Mesenchymal stem cell (in vitro differentiated cells and primary cell): ENCODE measurements at regions not wholly inside any gene's neighbourhood (a gene's known extent, or its start where the extent isn't known, plus 50 kb on each side); places are given as distances from the start of the nearest gene placed in this dataset.
A peak's percentile ranks its signal among the peaks of the same experiment; 100 is the strongest.

ENCODE experiments used
- DNase-seq: peaks from one replicate; pipeline ENCODE4 v3.0.0-alpha.2; 2013
- H2AFZ ChIP-seq: one replicate; pipeline ENCODE4 v1.6.1; 2013; ENCODE audit warnings: low read depth, mild to moderate bottlenecking, control low read depth, inconsistent platforms, low read length, moderate library complexity
- H2AK5ac ChIP-seq: 2 replicates; pipeline ENCODE4 v1.6.1; 2013; ENCODE audit warnings: low read length, moderate library complexity, mild to moderate bottlenecking, inconsistent platforms; ENCODE audit not compliant: severe bottlenecking
- H2BK120ac ChIP-seq: one replicate; pipeline ENCODE4 v1.6.1; 2013; ENCODE audit warnings: low read depth, mild to moderate bottlenecking, inconsistent platforms, low read length, moderate library complexity
- H2BK12ac ChIP-seq, 2 experiments: one replicate each; pipeline ENCODE4 v1.6.1; 2013; ENCODE audit warnings: inconsistent platforms in 2 of 2, low read length in 2 of 2, mild to moderate bottlenecking in 2 of 2, moderate library complexity in 2 of 2, control low read depth in 1 of 2
- H2BK15ac ChIP-seq: one replicate; pipeline ENCODE4 v1.6.1; 2013; ENCODE audit warnings: mild to moderate bottlenecking, low read depth, inconsistent platforms; ENCODE audit not compliant: poor library complexity, severe bottlenecking
- H2BK5ac ChIP-seq: 2 replicates; pipeline ENCODE4 v1.6.1; 2013; ENCODE audit warnings: low read depth, mild to moderate bottlenecking, low read length, control low read depth, inconsistent platforms; ENCODE audit not compliant: poor library complexity, severe bottlenecking
- H3K14ac ChIP-seq, 2 experiments: one replicate each; pipeline ENCODE4 v1.6.1; 2013; ENCODE audit warnings: inconsistent platforms in 2 of 2, low read length in 2 of 2, control low read depth in 1 of 2, mild to moderate bottlenecking in 1 of 2, moderate library complexity in 1 of 2
- H3K18ac ChIP-seq, 2 experiments: one replicate each; pipeline ENCODE4 v1.6.1; 2013; ENCODE audit warnings: inconsistent platforms in 2 of 2, low read length in 2 of 2, control low read depth in 1 of 2, low read depth in 1 of 2, mild to moderate bottlenecking in 1 of 2
- H3K23ac ChIP-seq, 2 experiments: one replicate each; pipeline ENCODE4 v1.6.1; 2013; ENCODE audit warnings: inconsistent platforms in 2 of 2, low read length in 2 of 2, mild to moderate bottlenecking in 2 of 2, moderate library complexity in 2 of 2, control low read depth in 1 of 2
- H3K27ac ChIP-seq: 2 replicates; pipeline ENCODE4 v1.5.1; 2013; ENCODE audit warnings: mild to moderate bottlenecking, moderate library complexity, low read length, control low read depth, inconsistent platforms; ENCODE audit not compliant: poor library complexity, severe bottlenecking
- H3K27me3 ChIP-seq, 2 experiments: 2 replicates each; pipeline versions ENCODE4 v1.6.1 to v1.7.0; 2013; ENCODE audit warnings: low read length in 2 of 2, mild to moderate bottlenecking in 2 of 2, moderate library complexity in 2 of 2, control low read depth in 1 of 2, inconsistent platforms in 1 of 2; ENCODE audit not compliant: control insufficient read depth in 1 of 2, insufficient read depth in 1 of 2
- H3K36me3 ChIP-seq, 2 experiments: 2 replicates each; pipeline versions ENCODE4 v1.6.1 to v1.7.0; 2013; ENCODE audit warnings: low read length in 2 of 2, control low read depth in 1 of 2, inconsistent platforms in 1 of 2, low read depth in 1 of 2, mild to moderate bottlenecking in 1 of 2; ENCODE audit not compliant: insufficient read depth in 2 of 2, control insufficient read depth in 1 of 2
- H3K4ac ChIP-seq, 2 experiments: one replicate each; pipeline ENCODE4 v1.6.1; 2013; ENCODE audit warnings: inconsistent platforms in 2 of 2, low read length in 2 of 2, mild to moderate bottlenecking in 2 of 2, moderate library complexity in 2 of 2, control low read depth in 1 of 2, low read depth in 1 of 2
- H3K4me1 ChIP-seq: 2 replicates; pipeline ENCODE4 v1.6.1; 2013; ENCODE audit warnings: low read depth, low read length, control low read depth; ENCODE audit not compliant: control insufficient read depth, insufficient read depth
- H3K4me2 ChIP-seq: 2 replicates; pipeline ENCODE4 v1.6.1; 2013; ENCODE audit warnings: low read length, mild to moderate bottlenecking, inconsistent platforms; ENCODE audit not compliant: poor library complexity, severe bottlenecking
- H3K4me3 ChIP-seq, 2 experiments: 2 replicates each; pipeline versions ENCODE4 v1.5.1 to v1.7.0; 2013; ENCODE audit warnings: low read length in 2 of 2, mild to moderate bottlenecking in 2 of 2, control low read depth in 1 of 2, low read depth in 1 of 2; ENCODE audit not compliant: insufficient read depth in 1 of 2
- H3K79me1 ChIP-seq: replicated peaks from 2 replicates; pipeline ENCODE4 v1.6.1; 2013; ENCODE audit warnings: mild to moderate bottlenecking, control low read depth, low read length, inconsistent platforms; ENCODE audit not compliant: poor library complexity, severe bottlenecking
- H3K9ac ChIP-seq: 2 replicates; pipeline ENCODE4 v1.7.0; 2013; ENCODE audit warnings: mild to moderate bottlenecking, low read length, moderate library complexity
- H3K9me3 ChIP-seq: 2 replicates; pipeline ENCODE4 v1.7.0; 2013; ENCODE audit warnings: mild to moderate bottlenecking, low read length; ENCODE audit not compliant: control insufficient read depth
- H4K8ac ChIP-seq: one replicate; pipeline ENCODE4 v1.6.1; 2013; ENCODE audit warnings: inconsistent platforms, mild to moderate bottlenecking, low read length, moderate library complexity
- H4K91ac ChIP-seq: one replicate; pipeline ENCODE4 v1.6.1; 2013; ENCODE audit warnings: mild to moderate bottlenecking, low read length, inconsistent platforms
- WGBS: methylation state at CpG from one replicate; pipeline ENCODE4 v1.1.7; 2013; ENCODE audit warnings: mixed read lengths; 5-methylcytosine and 5-hydroxymethylcytosine counted together

DNA sequence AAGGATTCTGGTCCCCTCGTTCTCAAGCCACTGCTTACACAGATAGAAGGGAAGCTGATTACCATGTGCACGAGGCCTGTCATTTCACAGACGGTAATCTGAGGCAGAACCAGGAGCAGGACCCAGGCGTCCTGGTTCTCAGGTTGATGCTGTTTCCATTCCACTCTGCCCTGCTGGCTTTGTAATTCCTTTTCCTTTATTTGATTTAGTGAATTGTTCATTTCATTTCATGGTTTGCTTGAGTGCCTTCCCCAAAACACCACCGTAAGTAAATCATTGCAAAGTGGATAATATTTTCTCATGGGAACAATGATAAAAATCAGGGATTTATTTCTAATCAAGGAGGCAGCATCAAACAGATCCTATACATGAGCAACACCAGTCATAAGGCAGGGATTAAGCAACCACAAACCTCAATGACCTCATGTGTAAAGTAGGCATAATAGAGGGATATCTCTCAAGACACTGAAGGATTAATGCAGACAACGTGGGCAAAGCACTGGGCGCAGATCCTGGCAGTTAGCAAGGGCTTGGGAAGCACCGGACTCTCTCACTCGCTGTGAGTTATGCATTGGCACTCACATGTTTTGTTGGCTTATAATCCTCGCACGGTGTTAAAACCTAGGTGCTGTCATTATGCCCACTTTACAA is 229.5 kb upstream of the FOXQ1 start:
- no peak overlapping the region for H3K4me2 ChIP-seq
- DNase-seq, result peak; percentile 76
- H3K79me1 ChIP-seq, result no peaks in the 10 kb centered on the region
- peak overlapping the region in 1 of 2 experiments; percentile 18 for H3K18ac ChIP-seq
- H3K36me3 ChIP-seq, result no peaks in the 10 kb centered on the region
- no peaks in the 10 kb centered on the region for H3K9me3 ChIP-seq
- H2BK12ac ChIP-seq, result no peak overlapping the region
- peaks cover 0 to 19% of the 10 kb centered on the region in 2 experiments for H3K27me3 ChIP-seq
- H2BK15ac ChIP-seq, result no peak overlapping the region
- H2BK5ac ChIP-seq, result no peak overlapping the region
- 65% methylated on average over 10 of the region's 11 CpGs for WGBS
- H3K4me1 ChIP-seq, result no peaks in the 10 kb centered on the region
- peak overlapping the region in 1 of 2 experiments; percentile 59 for H3K4me3 ChIP-seq
- H3K27ac ChIP-seq, result no peak overlapping the region
- H2AK5ac ChIP-seq, result no peak overlapping the region
- H4K8ac ChIP-seq, result peak overlapping the region; percentile 48
- H4K91ac ChIP-seq, result no peak overlapping the region
- H2BK120ac ChIP-seq, result no peak overlapping the region
- no peak overlapping the region for H3K23ac ChIP-seq
- no peak overlapping the region for H3K14ac ChIP-seq
- peak overlapping the region; percentile 73 for H3K9ac ChIP-seq
- H2AFZ ChIP-seq, result no peak overlapping the region
- H3K4ac ChIP-seq, result no peak overlapping the region

DNA sequence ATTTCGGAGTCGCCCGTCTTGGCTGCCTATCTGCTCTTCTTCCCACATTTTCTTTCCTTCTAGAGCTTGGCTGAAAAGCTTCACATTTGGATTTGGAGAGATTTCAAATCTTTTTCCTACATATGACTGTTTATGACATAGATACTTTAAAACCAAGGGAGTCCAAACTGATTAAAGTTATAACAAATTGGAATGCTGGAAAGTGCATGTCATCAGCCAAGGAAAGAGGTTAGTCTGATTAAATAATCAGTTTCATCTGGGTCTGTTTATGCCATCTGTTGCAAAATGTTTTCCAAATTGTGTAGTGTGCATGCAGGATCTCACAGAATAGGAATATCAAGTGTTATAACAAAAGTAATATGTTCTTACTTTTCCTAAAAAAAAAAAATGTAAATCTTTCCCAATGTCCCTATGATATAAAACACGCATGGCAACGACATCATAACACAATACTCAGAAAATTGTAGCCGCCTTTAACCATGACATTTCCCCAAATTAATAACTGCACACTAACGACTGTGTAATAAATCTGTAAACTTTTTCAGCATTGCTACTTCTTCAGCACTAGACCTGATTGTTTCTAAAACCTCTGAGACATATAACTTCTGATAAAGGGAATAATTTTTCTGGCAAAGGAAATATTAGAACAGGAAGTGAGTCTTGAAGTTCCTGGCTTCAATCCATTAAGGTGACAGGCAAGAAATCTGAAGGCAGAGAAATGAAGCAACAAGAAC is 230.2 kb upstream of the FOXQ1 start:
- 81% methylated on average over 7 of the region's 7 CpGs for WGBS
- Histone ChIP-seq H2BK12ac (no peak overlapping the region), H3K14ac (no peak overlapping the region), H3K4me3 (peak overlapping the region in 1 of 2 experiments; percentile 59), H3K79me1 (no peaks in the 10 kb centered on the region), H3K23ac (no peak overlapping the region), H2BK5ac (no peak overlapping the region), H3K36me3 (no peaks in the 10 kb centered on the region), H2AFZ (no peak overlapping the region), H2BK120ac (no peak overlapping the region), H3K27me3 (peaks cover 0 to 17% of the 10 kb centered on the region in 2 experiments), H3K27ac (no peak overlapping the region), H3K9me3 (no peaks in the 10 kb centered on the region), H2BK15ac (no peak overlapping the region), H3K18ac (no peak overlapping the region), H3K4me1 (no peaks in the 10 kb centered on the region), H4K91ac (no peak overlapping the region), H2AK5ac (no peak overlapping the region), H3K9ac (peak overlapping the region; percentile 73), H3K4ac (no peak overlapping the region), H4K8ac (no peak overlapping the region), H3K4me2 (no peak overlapping the region)
- DNase-seq, result peak; percentile 23

DNA sequence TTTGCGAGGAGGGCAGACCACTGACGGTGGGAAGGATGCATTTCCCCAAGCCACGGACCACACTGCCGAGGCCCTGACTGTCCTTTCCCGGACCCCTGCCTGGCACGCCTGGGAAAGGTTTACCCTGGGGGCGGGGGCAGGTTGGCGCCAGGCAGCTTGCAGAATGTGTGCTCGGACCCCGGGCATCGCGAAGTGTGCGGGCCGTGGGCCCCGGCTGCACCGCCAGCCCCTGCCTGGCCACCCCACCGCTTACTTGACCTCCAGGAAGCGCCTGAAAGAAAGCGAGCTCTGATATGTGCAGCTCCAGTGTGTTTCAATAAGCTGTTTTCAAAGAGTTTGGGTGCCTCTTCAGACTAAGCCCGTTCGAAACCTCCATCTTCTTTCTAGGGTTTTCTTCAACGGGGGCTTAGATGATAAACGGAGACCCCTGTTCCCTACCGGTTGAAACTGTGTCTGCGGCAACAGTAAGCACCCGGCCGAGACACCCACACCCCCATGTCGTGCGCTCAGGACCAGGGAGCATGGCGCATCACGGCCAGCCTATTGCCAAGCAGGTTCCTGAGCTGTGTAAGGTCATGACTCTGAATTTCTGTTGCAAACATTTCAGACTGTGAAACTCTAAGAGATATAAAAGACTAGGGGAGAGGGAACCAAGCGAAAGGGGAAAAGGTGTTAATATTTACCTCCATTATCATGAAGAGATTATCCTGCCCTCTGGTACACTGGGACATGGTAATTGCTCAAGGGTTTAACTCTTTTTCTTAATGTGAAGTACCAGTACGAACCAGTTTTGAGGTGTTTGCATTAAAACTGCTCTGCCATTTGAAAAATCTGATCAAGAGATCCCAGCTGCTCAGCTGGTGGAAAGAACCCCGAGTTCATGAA is 231.2 kb upstream of the FOXQ1 start:
- Histone ChIP-seq H3K27ac (no peak overlapping the region), H3K27me3 (peaks cover 0 to 8% of the 10 kb centered on the region in 2 experiments), H2BK120ac (no peak overlapping the region), H3K18ac (peak overlapping the region in 1 of 2 experiments; percentile 44), H3K9me3 (no peaks in the 10 kb centered on the region), H3K23ac (no peak overlapping the region), H3K79me1 (no peaks in the 10 kb centered on the region), H4K8ac (peak overlapping the region; percentile 31), H3K4ac (no peak overlapping the region), H3K9ac (peak overlapping the region; percentile 73), H3K4me2 (no peak overlapping the region), H2BK12ac (peak overlapping the region in 1 of 2 experiments; percentile 31), H2AK5ac (no peak overlapping the region), H2BK5ac (no peak overlapping the region), H3K4me3 (peak overlapping the region in 1 of 2 experiments; percentile 59), H3K14ac (no peak overlapping the region), H2AFZ (no peak overlapping the region), H3K36me3 (no peaks in the 10 kb centered on the region), H3K4me1 (no peaks in the 10 kb centered on the region), H2BK15ac (no peak overlapping the region), H4K91ac (no peak overlapping the region)
- no peak for DNase-seq
- 94% methylated on average over 32 of the region's 34 CpGs for WGBS

DNA sequence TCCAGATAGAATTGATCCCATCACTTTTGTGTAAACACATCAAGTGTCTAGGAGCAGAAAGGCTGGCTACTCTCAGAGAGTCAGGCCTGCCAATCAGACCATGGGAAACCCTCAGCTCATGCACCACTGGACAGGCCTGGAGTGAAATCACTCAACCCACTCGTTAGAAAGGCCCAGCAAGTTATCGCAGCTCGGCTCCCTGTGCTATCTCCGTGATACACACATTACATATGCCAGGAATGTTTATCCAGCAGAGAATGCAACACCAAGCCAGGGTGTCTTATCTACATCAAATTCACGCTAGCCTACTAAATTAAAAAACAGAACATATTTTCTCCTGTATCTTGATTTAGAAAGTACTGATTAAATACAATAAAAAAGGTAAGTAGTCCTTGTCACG is 232.4 kb upstream of the FOXQ1 start:
- Histone ChIP-seq H3K23ac (no peak overlapping the region), H3K79me1 (no peaks in the 10 kb centered on the region), H3K4me3 (no peak overlapping the region), H3K27me3 (peaks cover 0 to 12% of the 10 kb centered on the region in 2 experiments), H4K91ac (no peak overlapping the region), H3K4me2 (no peak overlapping the region), H3K27ac (no peak overlapping the region), H2BK12ac (no peak overlapping the region), H3K4me1 (no peaks in the 10 kb centered on the region), H2AFZ (no peak overlapping the region), H3K9ac (no peak overlapping the region), H3K9me3 (no peaks in the 10 kb centered on the region), H4K8ac (no peak overlapping the region), H2AK5ac (no peak overlapping the region), H3K4ac (no peak overlapping the region), H2BK5ac (no peak overlapping the region), H3K18ac (no peak overlapping the region), H3K14ac (no peak overlapping the region), H2BK120ac (no peak overlapping the region), H2BK15ac (no peak overlapping the region), H3K36me3 (no peaks in the 10 kb centered on the region)
- DNase-seq, result peak; percentile 12
- WGBS, result 75% methylated on average over 5 of the region's 6 CpGs
